SU-DHL-6 (cell line): ENCODE measurements at regions not wholly inside any gene's neighbourhood (a gene's known extent, or its start where the extent isn't known, plus 50 kb on each side); places are given as distances from the start of the nearest gene placed in this dataset.

Source experiments
- EZH2phosphoT487 ChIP-seq: fragments of 200-600 bp; sonication (generic), shearing (Covaris generic); conservative IDR thresholded peaks from 2 replicates; pipeline ENCODE4 v1.6.1; 2018; ENCODE audit warnings: mild to moderate bottlenecking, antibody characterized with exemption, low read length, moderate library complexity, mixed read lengths
- TF ChIP-seq, protein P1 (sequence below): fragments of 200-600 bp; sonication (generic); IDR thresholded peaks from one replicate; pipeline ENCODE4 v1.5.1; 2017; ENCODE audit warnings: antibody characterized with exemption, mild to moderate bottlenecking, low read length, moderate library complexity; ENCODE audit not compliant: insufficient read depth, poor library complexity, severe bottlenecking

DNA sequence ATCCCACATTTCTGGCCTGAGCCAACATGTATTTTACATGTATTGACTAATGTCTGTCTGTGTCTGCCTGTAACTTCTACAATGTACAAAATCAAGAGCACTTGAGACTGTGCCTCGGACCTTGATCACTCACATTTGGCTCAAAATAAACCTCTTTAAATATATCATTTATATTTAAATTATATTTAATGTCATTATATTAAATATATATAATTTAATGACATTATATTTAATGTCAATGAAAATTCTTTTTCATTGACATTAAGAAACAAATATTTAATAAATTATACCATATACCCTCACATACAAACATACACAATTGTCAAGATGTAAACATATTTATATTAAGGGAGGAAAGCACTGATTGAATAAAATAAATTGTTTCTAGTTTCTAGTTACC, 1099.8 kb upstream of the CDH18 start:
- TF ChIP-seq, protein P1, sequence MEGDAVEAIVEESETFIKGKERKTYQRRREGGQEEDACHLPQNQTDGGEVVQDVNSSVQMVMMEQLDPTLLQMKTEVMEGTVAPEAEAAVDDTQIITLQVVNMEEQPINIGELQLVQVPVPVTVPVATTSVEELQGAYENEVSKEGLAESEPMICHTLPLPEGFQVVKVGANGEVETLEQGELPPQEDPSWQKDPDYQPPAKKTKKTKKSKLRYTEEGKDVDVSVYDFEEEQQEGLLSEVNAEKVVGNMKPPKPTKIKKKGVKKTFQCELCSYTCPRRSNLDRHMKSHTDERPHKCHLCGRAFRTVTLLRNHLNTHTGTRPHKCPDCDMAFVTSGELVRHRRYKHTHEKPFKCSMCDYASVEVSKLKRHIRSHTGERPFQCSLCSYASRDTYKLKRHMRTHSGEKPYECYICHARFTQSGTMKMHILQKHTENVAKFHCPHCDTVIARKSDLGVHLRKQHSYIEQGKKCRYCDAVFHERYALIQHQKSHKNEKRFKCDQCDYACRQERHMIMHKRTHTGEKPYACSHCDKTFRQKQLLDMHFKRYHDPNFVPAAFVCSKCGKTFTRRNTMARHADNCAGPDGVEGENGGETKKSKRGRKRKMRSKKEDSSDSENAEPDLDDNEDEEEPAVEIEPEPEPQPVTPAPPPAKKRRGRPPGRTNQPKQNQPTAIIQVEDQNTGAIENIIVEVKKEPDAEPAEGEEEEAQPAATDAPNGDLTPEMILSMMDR, result no peak
- no peak for TF ChIP-seq EZH2phosphoT487
